Activated T-helper 1 cell treated with anti-CD3 and anti-CD28 coated beads, Interleukin-12 subunit alpha, Interleukin-12 subunit beta, Interleukin-2, Interleukin-4 antibody, amounts not matched to agents 30 ng/mL and 10 ng/mL and 1 ng/mL, durations not matched to agents 14 hours and 24 hours and 36 hours (primary cell): ENCODE measurements at regions not wholly inside any gene's neighbourhood (a gene's known extent, or its start where the extent isn't known, plus 50 kb on each side); places are given as distances from the start of the nearest gene placed in this dataset.
"Not testable (repeated sequence)": the region's sequence is repeated elsewhere in the genome, so short reads cannot be mapped to it uniquely, and the experiment has no call there.

Source experiments
- DNase-seq: peaks from one replicate; pipeline ENCODE4 v3.0.0; 2021; ENCODE audit warnings: low spot score
- H3K27ac Mint-ChIP-seq: one replicate; pipeline ENCODE4 v1.8.0; 2021; ENCODE audit warnings: mild to moderate bottlenecking, mixed read lengths
- H3K27me3 Mint-ChIP-seq: one replicate; pipeline ENCODE4 v1.8.0; 2022; ENCODE audit warnings: mild to moderate bottlenecking, moderate library complexity, mixed read lengths; ENCODE audit not compliant: insufficient read depth
- H3K36me3 Mint-ChIP-seq: one replicate; pipeline ENCODE4 v1.8.0; 2021; ENCODE audit warnings: low read depth, mixed read lengths
- H3K4me1 Mint-ChIP-seq: one replicate; pipeline ENCODE4 v1.8.0; 2021; ENCODE audit warnings: low read depth, mixed read lengths
- H3K4me3 Mint-ChIP-seq: one replicate; pipeline ENCODE4 v1.8.0; 2021; ENCODE audit warnings: mild to moderate bottlenecking, moderate library complexity, mixed read lengths
- H3K9me3 Mint-ChIP-seq: one replicate; pipeline ENCODE4 v1.8.0; 2021; ENCODE audit warnings: mixed read lengths
- intact Hi-C: fragments of 100-400 bp; cut with micrococcal nuclease; formaldehyde crosslinking; loops from one replicate; pipeline ENCODE4 v1.15.1; 2024

DNA sequence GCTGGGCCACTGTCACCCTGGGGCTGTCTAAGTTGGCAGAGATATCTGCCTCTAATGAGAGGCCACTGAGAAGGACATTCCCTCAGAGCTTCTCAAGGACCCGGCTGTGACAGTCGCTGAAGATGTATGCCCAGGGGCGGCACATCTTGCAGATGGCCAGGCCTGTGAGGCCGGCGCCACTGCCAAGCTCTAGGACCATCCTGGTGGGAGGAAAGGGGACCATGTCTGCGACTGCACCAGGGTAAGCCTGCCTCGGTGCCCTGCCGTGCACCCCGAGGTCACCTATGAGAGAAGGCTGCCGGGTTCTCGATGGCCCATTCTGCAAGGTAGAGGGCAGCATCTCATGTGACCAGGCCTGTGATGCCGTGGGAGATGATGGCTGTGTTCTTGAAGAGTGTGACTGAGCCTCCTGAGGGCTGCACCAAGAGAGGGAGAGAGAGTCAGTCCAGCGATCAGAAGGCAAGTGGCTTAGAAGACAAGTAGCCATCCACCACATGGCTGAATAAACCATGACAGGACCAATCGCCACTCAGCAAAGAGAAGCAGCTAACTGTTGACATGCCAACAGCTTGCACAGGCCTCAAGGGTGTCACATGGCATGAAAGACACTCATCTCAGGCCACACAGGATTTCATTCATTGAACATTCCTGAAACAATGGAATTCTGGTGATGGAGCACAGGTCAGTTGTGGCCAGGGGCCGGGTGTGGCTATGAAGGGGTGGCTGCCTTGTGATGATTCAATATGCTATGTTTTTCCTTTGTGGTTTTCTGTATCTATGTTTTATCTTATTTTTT is 123.5 kb upstream of the ALDH3B2 start:
- H3K4me1 Mint-ChIP-seq, H3K27ac Mint-ChIP-seq, DNase-seq, H3K9me3 Mint-ChIP-seq, H3K36me3 Mint-ChIP-seq, H3K27me3 Mint-ChIP-seq, intact Hi-C loops, H3K4me3 Mint-ChIP-seq: not testable (repeated sequence)

DNA sequence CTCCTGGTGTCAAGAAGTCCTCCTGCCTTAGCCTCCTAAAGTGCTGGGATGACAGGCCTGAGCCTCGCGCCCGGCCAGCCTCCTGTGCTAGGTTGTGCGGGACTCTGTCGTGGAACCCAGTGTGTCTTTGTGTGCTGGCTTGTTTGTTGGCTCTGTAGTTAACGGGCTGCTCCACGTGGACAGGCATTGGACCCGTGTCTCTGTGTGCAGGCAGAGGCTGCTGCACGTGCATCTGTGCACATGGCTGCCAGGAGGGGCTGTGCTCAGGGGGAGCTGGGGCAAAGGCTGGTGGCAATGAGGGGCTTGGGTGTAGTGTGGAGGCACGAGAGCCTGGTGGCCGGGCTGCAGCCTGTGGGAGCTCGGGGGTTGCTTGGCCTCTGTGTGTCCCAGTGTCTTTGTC is 121.3 kb upstream of the ALDH3B2 start:
- intact Hi-C loops, result no loop called here
- Mint-ChIP-seq H3K36me3 (no peaks in the 10 kb centered on the region), H3K4me1 (peaks cover 8% of the 10 kb centered on the region), H3K27ac (no peak overlapping the region), H3K27me3 (no peaks in the 10 kb centered on the region), H3K4me3 (no peak overlapping the region), H3K9me3 (no peaks in the 10 kb centered on the region)
- no peak for DNase-seq

DNA sequence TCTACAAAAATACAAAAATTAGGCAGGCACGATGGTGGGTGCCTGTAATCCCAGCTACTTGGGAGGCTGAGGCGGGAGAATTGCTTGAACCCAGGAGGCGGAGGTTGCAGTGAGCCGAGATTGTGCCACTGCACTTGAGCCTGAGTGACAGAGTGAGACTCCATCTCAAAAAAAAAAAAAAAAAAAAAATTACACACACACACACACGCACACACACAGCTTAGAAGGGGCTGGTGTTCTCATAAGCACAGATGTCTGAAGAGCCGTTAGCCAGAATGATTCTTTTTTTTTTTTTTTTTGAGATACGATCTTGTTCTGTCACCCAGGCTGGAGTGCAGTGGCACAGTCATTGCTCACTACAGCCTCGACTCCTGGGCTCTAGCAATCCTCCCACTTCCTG is 119.3 kb upstream of the ALDH3B2 start:
- H3K27ac Mint-ChIP-seq, H3K9me3 Mint-ChIP-seq, H3K27me3 Mint-ChIP-seq, H3K36me3 Mint-ChIP-seq, H3K4me3 Mint-ChIP-seq, H3K4me1 Mint-ChIP-seq, intact Hi-C loops, DNase-seq: not testable (repeated sequence)

DNA sequence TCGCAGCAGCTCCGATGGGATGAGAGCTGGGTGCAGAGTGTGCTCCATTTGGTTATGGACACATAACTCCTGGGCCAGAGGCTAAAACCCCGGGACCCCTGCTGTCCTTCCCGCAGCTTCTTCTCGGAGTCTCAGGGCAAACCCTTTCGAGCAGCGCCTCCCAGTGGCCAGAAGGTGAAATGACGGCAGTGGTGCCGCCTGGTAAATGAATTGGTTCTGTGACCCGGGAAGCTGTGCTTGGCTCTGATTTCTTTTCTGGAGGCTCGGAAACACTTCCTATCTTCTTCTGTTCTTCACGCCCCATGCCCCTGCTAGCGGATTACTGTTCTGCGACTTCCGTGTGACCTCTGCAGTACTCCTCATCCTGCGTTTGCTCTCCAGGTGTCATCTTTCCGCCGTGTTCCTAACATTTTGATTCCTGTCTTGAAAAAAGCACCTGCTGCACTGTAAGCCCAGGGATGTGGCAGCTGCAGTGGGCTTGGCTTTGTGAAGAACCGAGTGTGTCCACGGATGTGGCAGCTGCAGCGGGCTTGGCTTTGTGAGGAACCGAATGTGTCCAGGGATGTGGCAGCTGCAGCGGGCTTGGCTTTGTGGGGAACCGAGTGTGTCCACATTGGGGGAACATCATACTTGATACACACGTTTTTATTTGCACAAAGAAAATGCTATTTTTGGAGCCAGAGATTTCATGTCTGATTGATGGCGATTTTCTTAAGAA is 118.0 kb upstream of the ALDH3B2 start:
- H3K9me3 Mint-ChIP-seq, H3K4me3 Mint-ChIP-seq, intact Hi-C loops, H3K36me3 Mint-ChIP-seq, H3K4me1 Mint-ChIP-seq, H3K27me3 Mint-ChIP-seq, H3K27ac Mint-ChIP-seq: not testable (repeated sequence)
- DNase-seq, result peak; percentile 19

DNA sequence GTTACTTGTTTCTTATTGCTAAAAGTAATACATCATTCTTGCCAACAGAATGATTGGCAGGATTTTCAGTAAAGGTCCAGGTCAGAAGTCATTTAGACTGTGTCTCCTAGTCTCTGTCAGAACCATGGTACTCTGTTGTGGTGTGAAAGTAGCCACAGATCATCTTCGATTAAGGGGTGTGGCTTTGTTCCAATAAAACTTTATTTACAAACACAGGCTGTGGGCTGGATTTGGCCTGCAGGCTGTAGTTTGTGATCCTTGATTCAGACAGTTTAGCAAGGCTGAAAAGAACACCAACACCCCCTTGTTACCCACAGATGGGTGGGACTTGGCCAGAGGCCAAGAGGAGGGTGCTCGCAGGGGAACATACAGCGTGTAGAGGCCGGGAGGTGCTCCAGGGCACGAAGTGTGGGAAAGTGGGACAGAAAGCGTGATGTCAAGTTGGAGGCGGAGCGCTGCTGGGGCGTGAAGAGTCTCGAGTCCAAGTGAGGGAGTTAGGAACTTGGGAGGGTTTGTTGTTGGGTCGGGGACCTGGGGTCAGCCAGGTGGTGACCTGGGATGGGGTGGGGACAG is 117.3 kb upstream of the ALDH3B2 start:
- DNase-seq, H3K27me3 Mint-ChIP-seq, H3K4me1 Mint-ChIP-seq, intact Hi-C loops, H3K9me3 Mint-ChIP-seq, H3K27ac Mint-ChIP-seq, H3K36me3 Mint-ChIP-seq, H3K4me3 Mint-ChIP-seq: not testable (repeated sequence)

DNA sequence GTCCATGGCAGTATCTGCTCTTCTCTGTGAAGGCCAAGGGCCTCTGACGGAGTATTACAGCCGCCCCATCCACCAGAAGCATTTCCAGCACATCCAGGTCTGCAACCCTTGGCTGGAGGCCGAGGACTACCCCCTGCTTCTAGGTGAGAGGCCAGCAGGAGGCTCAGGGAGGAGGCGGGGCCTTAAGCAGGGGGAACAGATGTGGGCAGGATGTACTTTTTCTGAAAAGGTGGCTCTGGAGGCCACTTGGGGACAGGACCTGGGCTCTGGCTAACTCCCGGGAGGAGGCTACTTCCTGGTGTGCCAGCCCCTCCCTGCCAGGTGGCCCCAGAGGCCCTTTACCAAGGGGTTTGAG is 113.9 kb upstream of the ALDH3B2 start:
- H3K27me3 Mint-ChIP-seq, H3K4me3 Mint-ChIP-seq, intact Hi-C loops, H3K27ac Mint-ChIP-seq, H3K9me3 Mint-ChIP-seq, DNase-seq, H3K36me3 Mint-ChIP-seq, H3K4me1 Mint-ChIP-seq: not testable (repeated sequence)

DNA sequence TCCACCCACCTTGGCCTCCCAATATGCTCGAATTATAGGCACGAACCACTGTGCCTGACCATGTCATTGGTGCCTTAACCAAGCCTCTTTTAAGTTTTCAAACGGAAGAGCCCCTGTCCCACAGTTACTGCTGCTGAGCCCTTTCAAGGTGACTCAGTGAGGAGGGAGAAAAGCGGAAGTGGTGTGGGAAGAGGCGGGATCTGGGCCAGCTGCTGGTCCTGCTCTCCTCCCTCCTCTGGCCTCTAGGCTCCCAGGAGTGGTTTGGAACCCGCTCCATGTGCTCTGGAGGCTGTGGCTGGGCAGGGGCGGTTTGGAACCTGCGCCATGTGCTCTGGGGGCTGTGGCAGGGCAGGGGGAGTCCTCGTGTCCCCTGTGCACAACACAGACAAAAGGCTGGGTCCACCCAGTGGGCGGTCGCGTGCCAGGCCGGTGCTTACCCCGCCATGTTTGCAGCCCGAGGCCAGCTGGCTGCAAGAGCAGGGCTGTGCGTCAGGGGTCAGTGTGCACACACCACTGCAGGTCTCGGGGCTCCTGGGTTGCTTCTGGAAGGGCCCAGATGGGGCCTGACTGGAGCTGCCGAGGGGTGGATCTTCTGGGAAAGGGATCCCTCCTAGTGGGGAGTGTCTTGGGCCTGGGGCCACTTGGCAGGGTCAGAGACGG is 113.4 kb upstream of the ALDH3B2 start:
- intact Hi-C loops, H3K27me3 Mint-ChIP-seq, H3K9me3 Mint-ChIP-seq, H3K27ac Mint-ChIP-seq, DNase-seq, H3K4me1 Mint-ChIP-seq, H3K36me3 Mint-ChIP-seq, H3K4me3 Mint-ChIP-seq: not testable (repeated sequence)

DNA sequence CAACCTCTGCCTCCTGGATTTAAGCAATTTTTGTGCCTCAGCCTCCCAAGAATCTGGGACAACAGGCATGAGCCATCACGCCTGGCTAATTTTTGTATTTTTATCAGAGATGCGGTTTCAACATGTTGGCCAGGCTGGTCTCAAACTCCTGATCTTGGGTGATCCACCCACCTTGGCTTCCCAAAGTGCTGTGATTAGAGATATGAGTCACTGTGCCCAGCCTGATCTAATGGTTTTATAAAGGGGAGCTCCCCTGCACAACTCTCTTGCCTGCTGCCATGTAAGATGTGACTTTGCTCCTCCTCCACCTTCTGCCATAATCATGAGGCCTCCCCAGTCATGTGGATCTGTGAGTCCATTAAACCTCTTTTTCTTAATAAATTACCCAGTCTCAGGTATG is 107.5 kb upstream of the ALDH3B2 start:
- H3K27me3 Mint-ChIP-seq, result peaks cover 24% of the 10 kb centered on the region
- H3K36me3 Mint-ChIP-seq, H3K4me1 Mint-ChIP-seq, H3K4me3 Mint-ChIP-seq, DNase-seq, H3K9me3 Mint-ChIP-seq, intact Hi-C loops, H3K27ac Mint-ChIP-seq: not testable (repeated sequence)

DNA sequence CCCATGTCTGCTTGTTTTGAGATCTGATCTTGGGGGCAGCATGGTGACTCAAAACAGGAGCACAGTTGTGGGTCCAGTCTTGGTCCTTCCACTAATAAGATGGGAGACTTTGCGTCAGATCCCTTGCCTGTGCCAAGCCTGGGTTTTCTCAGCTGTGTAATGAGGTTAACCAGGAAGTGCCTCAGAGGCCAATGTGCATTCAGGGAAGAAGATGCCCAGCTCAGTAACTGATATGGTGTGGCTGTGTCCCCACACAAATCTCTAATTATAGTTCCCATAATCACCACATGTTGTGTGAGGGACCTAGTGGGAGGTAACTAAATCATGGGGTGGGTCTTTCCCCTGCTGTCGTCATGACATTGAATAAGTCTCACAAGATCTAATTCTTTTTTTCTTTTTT is 107.1 kb upstream of the ALDH3B2 start:
- H3K36me3 Mint-ChIP-seq, H3K27ac Mint-ChIP-seq, DNase-seq, intact Hi-C loops, H3K9me3 Mint-ChIP-seq, H3K4me3 Mint-ChIP-seq, H3K4me1 Mint-ChIP-seq: not testable (repeated sequence)
- H3K27me3 Mint-ChIP-seq, result peaks cover 25% of the 10 kb centered on the region

DNA sequence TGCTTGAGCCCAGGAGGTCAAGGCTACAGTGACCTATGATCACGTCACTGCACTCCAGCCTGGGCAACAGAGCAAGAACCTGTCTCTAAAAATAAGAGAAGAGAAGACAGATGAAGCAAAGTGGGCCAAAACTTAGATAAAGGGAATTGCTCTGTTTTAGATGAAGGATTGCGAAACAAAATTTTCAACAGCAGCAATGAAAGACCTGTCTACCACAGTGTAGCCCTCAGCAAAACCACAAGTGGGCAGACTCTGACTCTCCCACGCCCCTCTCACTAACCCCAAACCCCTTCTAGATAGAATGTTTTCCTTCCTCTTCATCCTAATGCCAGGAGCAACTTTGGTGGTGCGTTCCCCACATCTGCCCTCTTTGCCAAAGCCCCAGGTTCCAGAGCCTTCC is 105.6 kb upstream of the ALDH3B2 start:
- peaks cover 32% of the 10 kb centered on the region for H3K27me3 Mint-ChIP-seq
- intact Hi-C loops, result no loop called here
- no peak overlapping the region for H3K27ac Mint-ChIP-seq

DNA sequence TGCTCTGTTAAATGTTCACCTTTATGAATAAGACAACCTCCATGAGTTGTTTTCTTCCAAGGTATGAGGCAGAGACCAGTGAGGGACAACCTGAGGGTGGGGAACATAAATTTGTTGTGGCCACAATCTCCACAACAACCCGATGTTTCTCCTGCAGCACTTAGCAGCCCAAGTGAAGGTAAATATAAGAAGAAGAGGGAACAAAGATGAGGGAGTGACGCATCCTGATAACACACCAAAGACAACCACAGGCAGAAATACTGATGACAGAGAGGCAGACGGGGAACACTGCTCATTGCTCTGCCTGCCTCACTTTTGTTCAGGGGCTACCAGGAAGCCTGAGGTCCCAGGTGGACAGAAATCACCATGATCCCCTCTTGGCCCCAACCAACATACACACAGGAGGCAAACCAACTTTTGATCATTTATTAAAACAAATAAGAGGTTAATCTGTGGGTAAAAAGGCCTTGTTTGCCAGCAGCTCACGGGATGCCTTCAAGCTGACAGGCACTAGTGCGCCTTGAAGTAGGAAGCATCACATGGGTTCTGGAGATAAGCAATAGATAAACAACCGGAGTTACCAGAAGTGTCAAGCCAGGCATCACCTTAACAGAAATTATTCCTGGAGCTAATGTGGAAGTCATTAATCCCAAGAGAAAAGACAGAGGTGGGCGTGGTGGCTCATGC is 104.9 kb upstream of the ALDH3B2 start:
- H3K36me3 Mint-ChIP-seq, H3K4me3 Mint-ChIP-seq, H3K27ac Mint-ChIP-seq, DNase-seq, H3K9me3 Mint-ChIP-seq, H3K4me1 Mint-ChIP-seq, intact Hi-C loops: not testable (repeated sequence)
- peaks cover 39% of the 10 kb centered on the region for H3K27me3 Mint-ChIP-seq

More for the DNA sequence above, 105.6 kb upstream of the ALDH3B2 start:
- Mint-ChIP-seq H3K4me3 (no peak overlapping the region), H3K9me3 (no peaks in the 10 kb centered on the region), H3K36me3 (no peaks in the 10 kb centered on the region), H3K4me1 (peaks cover 5% of the 10 kb centered on the region)
- no peak for DNase-seq

DNA sequence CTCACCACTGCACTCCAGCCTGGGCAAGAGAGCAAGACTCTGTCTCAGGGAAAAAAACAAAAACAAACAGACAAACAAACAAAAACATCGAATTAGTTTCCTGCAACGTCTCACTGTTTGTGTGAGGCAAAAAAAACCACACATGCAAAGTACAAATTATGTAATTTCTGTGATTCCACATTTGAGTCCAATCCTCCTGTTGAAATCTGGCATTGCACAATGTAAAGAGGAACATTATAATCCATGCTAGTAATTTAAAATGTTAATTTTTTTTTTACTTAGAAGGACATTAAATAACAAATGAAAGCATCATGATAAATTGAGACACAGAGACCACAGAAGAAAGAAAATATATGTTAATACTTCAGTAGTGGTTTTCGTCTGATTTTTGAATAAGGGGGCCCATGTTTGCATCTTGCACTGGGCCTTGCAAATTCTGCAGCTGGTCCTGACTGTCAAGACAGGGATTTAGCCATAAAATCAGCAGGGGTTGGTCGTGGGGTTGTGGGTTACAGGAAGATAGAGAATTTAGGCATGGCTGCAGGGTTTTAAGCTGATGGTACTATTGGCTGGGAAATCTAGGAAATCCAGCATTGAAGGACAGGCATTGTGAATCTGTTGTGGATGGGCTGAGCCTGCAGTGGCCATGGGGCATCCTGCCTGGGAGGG is 102.6 kb upstream of the ALDH3B2 start:
- no peak overlapping the region for H3K27ac Mint-ChIP-seq
- peaks cover 47% of the 10 kb centered on the region for H3K27me3 Mint-ChIP-seq
- H3K4me1 Mint-ChIP-seq, result peaks cover 5% of the 10 kb centered on the region
- H3K36me3 Mint-ChIP-seq, result no peaks in the 10 kb centered on the region
- no peak for DNase-seq
- H3K9me3 Mint-ChIP-seq, result no peaks in the 10 kb centered on the region
- intact Hi-C loops, result no loop called here
- no peak overlapping the region for H3K4me3 Mint-ChIP-seq
